Neural cell (in vitro differentiated cells): ENCODE measurements at regions not wholly inside any gene's neighbourhood (a gene's known extent, or its start where the extent isn't known, plus 50 kb on each side); places are given as distances from the start of the nearest gene placed in this dataset.

Experiments
- EP300 ChIP-seq: fragments of 450-650 bp; conservative IDR thresholded peaks from 2 replicates; pipeline ENCODE4 v1.6.1; 2014; ENCODE audit warnings: antibody characterized with exemption, mild to moderate bottlenecking, moderate library complexity; ENCODE audit not compliant: poor library complexity, severe bottlenecking
- EZH2 ChIP-seq: fragments of 200-600, 300-800 bp; shearing (Covaris generic), sonication (generic); IDR thresholded peaks from 2 replicates; pipeline ENCODE4 v1.6.1; 2014; ENCODE audit warnings: antibody characterized with exemption, low read length, borderline replicate concordance, mild to moderate bottlenecking; ENCODE audit not compliant: insufficient read depth, poor library complexity, severe bottlenecking
- TAF1 ChIP-seq: IDR thresholded peaks from 2 replicates; pipeline ENCODE4 v1.6.1; 2012; ENCODE audit warnings: low read depth
- TF ChIP-seq, protein P1 (sequence below): fragments of 450-650 bp; IDR thresholded peaks from 2 replicates; pipeline ENCODE4 v1.5.1; 2014; ENCODE audit warnings: antibody characterized with exemption, mild to moderate bottlenecking, moderate library complexity; ENCODE audit not compliant: poor library complexity, severe bottlenecking

DNA sequence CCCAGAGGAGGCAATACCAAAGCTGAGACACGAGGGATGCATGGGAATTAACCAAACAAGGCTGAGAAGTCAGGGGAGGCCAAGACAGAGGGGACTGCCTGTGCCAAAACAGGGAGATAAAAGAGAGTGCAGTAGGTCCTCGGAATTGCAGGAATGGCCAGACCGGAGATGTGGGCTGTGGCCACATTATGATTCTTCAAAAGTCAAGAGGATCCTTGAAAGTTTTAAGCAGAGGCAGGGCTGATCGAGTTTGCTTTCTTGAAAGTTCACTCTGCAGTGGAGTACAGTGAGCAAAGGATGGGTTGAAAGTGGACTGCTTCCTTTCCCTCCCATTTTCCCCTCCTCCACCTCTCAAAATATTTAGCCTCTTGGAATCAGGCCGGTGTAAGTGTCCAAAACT is 73.9 kb upstream of the ADAMTS9 start:
- TF ChIP-seq, protein P1, sequence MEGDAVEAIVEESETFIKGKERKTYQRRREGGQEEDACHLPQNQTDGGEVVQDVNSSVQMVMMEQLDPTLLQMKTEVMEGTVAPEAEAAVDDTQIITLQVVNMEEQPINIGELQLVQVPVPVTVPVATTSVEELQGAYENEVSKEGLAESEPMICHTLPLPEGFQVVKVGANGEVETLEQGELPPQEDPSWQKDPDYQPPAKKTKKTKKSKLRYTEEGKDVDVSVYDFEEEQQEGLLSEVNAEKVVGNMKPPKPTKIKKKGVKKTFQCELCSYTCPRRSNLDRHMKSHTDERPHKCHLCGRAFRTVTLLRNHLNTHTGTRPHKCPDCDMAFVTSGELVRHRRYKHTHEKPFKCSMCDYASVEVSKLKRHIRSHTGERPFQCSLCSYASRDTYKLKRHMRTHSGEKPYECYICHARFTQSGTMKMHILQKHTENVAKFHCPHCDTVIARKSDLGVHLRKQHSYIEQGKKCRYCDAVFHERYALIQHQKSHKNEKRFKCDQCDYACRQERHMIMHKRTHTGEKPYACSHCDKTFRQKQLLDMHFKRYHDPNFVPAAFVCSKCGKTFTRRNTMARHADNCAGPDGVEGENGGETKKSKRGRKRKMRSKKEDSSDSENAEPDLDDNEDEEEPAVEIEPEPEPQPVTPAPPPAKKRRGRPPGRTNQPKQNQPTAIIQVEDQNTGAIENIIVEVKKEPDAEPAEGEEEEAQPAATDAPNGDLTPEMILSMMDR = no peak
- no peak for TF ChIP-seq EZH2
- TF ChIP-seq TAF1 = no peak
- TF ChIP-seq EP300 = no peak
